ENCODE measurements at regions not wholly inside any gene's neighbourhood (a gene's known extent, or its start where the extent isn't known, plus 50 kb on each side); places are given as distances from the start of the nearest gene placed in this dataset.

- TF ChIP-seq, protein P1, sequence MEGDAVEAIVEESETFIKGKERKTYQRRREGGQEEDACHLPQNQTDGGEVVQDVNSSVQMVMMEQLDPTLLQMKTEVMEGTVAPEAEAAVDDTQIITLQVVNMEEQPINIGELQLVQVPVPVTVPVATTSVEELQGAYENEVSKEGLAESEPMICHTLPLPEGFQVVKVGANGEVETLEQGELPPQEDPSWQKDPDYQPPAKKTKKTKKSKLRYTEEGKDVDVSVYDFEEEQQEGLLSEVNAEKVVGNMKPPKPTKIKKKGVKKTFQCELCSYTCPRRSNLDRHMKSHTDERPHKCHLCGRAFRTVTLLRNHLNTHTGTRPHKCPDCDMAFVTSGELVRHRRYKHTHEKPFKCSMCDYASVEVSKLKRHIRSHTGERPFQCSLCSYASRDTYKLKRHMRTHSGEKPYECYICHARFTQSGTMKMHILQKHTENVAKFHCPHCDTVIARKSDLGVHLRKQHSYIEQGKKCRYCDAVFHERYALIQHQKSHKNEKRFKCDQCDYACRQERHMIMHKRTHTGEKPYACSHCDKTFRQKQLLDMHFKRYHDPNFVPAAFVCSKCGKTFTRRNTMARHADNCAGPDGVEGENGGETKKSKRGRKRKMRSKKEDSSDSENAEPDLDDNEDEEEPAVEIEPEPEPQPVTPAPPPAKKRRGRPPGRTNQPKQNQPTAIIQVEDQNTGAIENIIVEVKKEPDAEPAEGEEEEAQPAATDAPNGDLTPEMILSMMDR (IDR thresholded peaks at IDR 0.05) = no peak
- TF ChIP-seq POLR2A (IDR thresholded peaks at IDR 0.05) = no peak
These were observed 778.7 kb downstream of the CENPC start for GRCh38 chr4:66766557-66766956.

Data from uterus (tissue), 2 donors.